ENCODE measurements at regions not wholly inside any gene's neighbourhood (a gene's known extent, or its start where the extent isn't known, plus 50 kb on each side); places are given as distances from the start of the nearest gene placed in this dataset.

- no peak for DNase-seq (ENCODE audit: low spot score)
- Histone ChIP-seq H3K4me3 (no peak overlapping the region), H3K36me3 (no peaks in the 10 kb centered on the region), H3K27ac (no peak overlapping the region), H3K4me1 (no peaks in the 10 kb centered on the region), H3K9me3 (no peaks in the 10 kb centered on the region), H3K27me3 (no peaks in the 10 kb centered on the region)
- no peak for TF ChIP-seq CTCF (IDR thresholded peaks at IDR 0.05)
Measured at GRCh38 chr11:42036201-42036600, 576.7 kb upstream of the LRRC4C start.

GRCh38 chr11:42043312-42043711 is 583.9 kb upstream of the LRRC4C start:
- Histone ChIP-seq H3K27me3 (no peaks in the 10 kb centered on the region), H3K4me3 (no peak overlapping the region), H3K4me1 (no peaks in the 10 kb centered on the region), H3K36me3 (no peaks in the 10 kb centered on the region), H3K9me3 (no peaks in the 10 kb centered on the region), H3K27ac (no peak overlapping the region)
- no peak for TF ChIP-seq CTCF (IDR thresholded peaks at IDR 0.05)
- DNase-seq (ENCODE audit: low spot score) = no peak

- Histone ChIP-seq H3K36me3 (no peaks in the 10 kb centered on the region), H3K4me1 (no peaks in the 10 kb centered on the region), H3K27me3 (no peaks in the 10 kb centered on the region), H3K27ac (no peak overlapping the region), H3K9me3 (no peaks in the 10 kb centered on the region), H3K4me3 (no peak overlapping the region)
- DNase-seq (ENCODE audit: low spot score) = no peak
- TF ChIP-seq CTCF (IDR thresholded peaks at IDR 0.05) = no peak
Measured at GRCh38 chr11:42047637-42048555, 588.4 kb upstream of the LRRC4C start.

- Histone ChIP-seq H3K9me3 (no peaks in the 10 kb centered on the region), H3K27me3 (no peaks in the 10 kb centered on the region), H3K27ac (no peak overlapping the region), H3K4me1 (no peaks in the 10 kb centered on the region), H3K4me3 (no peak overlapping the region), H3K36me3 (no peaks in the 10 kb centered on the region)
- TF ChIP-seq CTCF (IDR thresholded peaks at IDR 0.05) = no peak
- no peak for DNase-seq (ENCODE audit: low spot score)
Measured at GRCh38 chr11:42049186-42049585, 589.7 kb upstream of the LRRC4C start.

GRCh38 chr11:42049650-42050049 is 590.2 kb upstream of the LRRC4C start:
- H3K4me1 ChIP-seq = no peaks in the 10 kb centered on the region
- H3K9me3 ChIP-seq = no peaks in the 10 kb centered on the region
- no peak overlapping the region for H3K27ac ChIP-seq
- H3K27me3 ChIP-seq = no peaks in the 10 kb centered on the region
- no peak overlapping the region for H3K4me3 ChIP-seq
- H3K36me3 ChIP-seq = no peaks in the 10 kb centered on the region
- TF ChIP-seq CTCF (IDR thresholded peaks at IDR 0.05) = no peak
- DNase-seq (ENCODE audit: low spot score) = no peak
